GM13977 (cell line): ENCODE measurements at regions not wholly inside any gene's neighbourhood (a gene's known extent, or its start where the extent isn't known, plus 50 kb on each side); places are given as distances from the start of the nearest gene placed in this dataset.

Experiments used
- DNase-seq: peaks from one replicate; pipeline ENCODE4 v3.0.0; 2012; ENCODE audit warnings: low spot score
- CTCF ChIP-seq: IDR thresholded peaks from 2 replicates; pipeline ENCODE4 v1.5.1; 2012; ENCODE audit warnings: mild to moderate bottlenecking, control low read depth; ENCODE audit not compliant: insufficient read depth; ENCODE audit errors: extremely low read depth, missing control alignments
- in situ Hi-C: fragments of 300-500 bp; cut with MboI; formaldehyde crosslinking; loops from one replicate; pipeline ENCODE4 v1.12.0; 2022; ENCODE audit warnings: low sequenced_read_pairs, low pct_unique_long_range_greater_than_20kb, mixed read lengths, inconsistent platforms; ENCODE audit not compliant: unreplicated experiment

- no peak for DNase-seq
- in situ Hi-C loops = no loop called here
- no peak for TF ChIP-seq CTCF
Measured at GRCh38 chr16:55083052-55083451, 152.4 kb downstream of the IRX5 start.

- in situ Hi-C loops = no loop called here
- no peak for DNase-seq
- TF ChIP-seq CTCF = no peak
Measured at GRCh38 chr16:55088098-55088497, 157.4 kb downstream of the IRX5 start.

- no peak for DNase-seq
- in situ Hi-C loops = no loop called here
- no peak for TF ChIP-seq CTCF
Measured at GRCh38 chr16:55089600-55089999, 158.9 kb downstream of the IRX5 start.

- in situ Hi-C loops = no loop called here
- no peak for DNase-seq
- no peak for TF ChIP-seq CTCF
Measured at GRCh38 chr16:55091213-55091870, 160.7 kb downstream of the IRX5 start.

- in situ Hi-C loops = no loop called here
- no peak for TF ChIP-seq CTCF
Measured at GRCh38 chr16:55091871-55092230, 161.2 kb downstream of the IRX5 start.

GRCh38 chr16:55100100-55100499, 169.4 kb downstream of the IRX5 start:
- DNase-seq = no peak
- in situ Hi-C loops = no loop called here
- no peak for TF ChIP-seq CTCF

More at GRCh38 chr16:55091871-55092230, 161.2 kb downstream of the IRX5 start:
- DNase-seq = no peak

- no peak for DNase-seq
- in situ Hi-C loops = no loop called here
- no peak for TF ChIP-seq CTCF
Measured at GRCh38 chr16:55101026-55101425, 170.4 kb downstream of the IRX5 start.
